GM19468 (cell line): ENCODE measurements at regions not wholly inside any gene's neighbourhood (a gene's known extent, or its start where the extent isn't known, plus 50 kb on each side); places are given as distances from the start of the nearest gene placed in this dataset.

Experiments used
- ATAC-seq: cut with Tn5 transposase; IDR thresholded peaks from one replicate; pipeline ENCODE4 v1.9.1; 2021; ENCODE audit warnings: mild to moderate bottlenecking, moderate library complexity, moderate number of reproducible peaks; ENCODE audit not compliant: unreplicated experiment; ENCODE audit errors: extremely low read depth

GRCh38 chr9:28758341-28758740, 1185.1 kb upstream of the C9orf72 start:
- no peak for ATAC-seq

DNA sequence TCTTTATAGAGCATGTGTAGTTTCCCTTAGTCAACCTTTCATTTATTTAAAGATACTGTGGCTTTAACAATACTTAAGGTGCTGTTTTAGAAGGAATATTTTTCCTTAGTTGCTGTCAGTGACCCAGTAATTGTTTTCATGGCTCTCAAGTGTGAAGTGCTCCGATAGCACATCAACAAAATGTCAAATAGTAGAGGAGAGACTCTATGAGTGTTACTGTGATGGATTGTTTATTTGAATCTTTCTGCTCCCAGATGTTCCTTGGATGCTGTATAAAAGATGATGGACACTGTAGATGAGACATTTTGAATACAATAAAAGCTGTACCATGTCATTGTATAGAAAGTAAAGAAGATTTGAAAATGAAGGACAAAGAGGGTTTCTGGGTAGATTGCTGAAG, 1185.7 kb upstream of the C9orf72 start:
- ATAC-seq = no peak

DNA sequence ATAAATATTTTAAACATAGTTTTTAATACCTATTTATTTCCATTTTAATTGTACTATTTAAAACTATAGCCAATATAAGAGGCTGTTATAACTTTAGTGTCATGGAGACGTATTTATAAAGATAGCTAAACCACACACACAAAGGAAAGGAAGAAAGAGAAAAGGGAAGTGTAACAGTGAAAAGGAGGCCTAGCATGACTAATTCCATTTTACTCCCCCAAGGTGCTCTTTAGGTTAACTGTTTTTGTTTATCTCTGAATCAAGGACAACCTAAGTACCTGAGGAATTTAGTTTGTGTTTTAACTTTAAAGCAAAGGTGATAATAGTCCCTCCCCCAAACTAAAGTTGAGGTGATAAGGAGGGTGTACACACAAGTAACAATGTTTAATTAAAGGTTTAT, 1188.9 kb upstream of the C9orf72 start:
- no peak for ATAC-seq

GRCh38 chr9:28764532-28764931, 1191.3 kb upstream of the C9orf72 start:
- ATAC-seq = no peak

DNA sequence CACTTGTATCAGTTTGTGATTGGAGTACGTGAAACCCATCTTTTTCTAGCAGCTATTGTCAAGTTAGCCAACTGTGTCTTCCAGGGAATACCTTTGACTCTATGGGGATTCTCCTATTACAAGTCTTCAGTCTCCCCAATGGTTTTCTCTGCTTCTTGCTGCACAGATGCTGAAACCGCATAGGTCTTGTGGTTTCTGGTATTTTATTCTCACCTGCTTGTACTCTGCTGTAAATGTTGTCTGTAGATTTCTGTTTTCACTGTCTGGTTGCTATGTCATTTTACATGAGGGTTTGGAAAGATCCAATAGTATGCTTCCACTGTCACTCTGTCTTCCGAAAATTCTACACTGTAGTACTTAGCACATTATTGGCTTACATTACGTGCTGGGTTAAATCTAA, 1196.9 kb upstream of the C9orf72 start:
- ATAC-seq = no peak

DNA sequence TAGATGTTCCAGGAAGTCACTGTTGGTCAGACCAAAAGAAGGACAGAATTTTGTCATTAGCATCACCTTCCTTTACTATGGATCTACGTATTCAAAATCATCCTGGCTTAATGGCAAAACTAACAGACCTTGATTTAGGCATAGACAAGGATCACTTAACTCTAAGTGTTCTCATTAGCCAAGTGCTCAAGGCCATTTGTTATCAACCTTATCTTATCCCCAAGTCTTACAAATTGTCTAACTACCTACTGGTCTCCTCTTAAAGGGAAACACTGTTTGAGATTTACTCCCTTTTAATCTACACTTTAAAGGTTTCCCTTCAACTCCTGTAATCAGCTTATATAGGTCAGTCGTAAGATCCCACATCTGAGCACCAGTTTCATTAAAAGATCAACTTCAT, 1197.5 kb upstream of the C9orf72 start:
- ATAC-seq = no peak

- ATAC-seq = no peak
These were observed 1201.4 kb upstream of the C9orf72 start for GRCh38 chr9:28774433-28775235.

GRCh38 chr9:28779243-28779642, 1206.0 kb upstream of the C9orf72 start:
- no peak for ATAC-seq

GRCh38 chr9:28781481-28781880, 1208.2 kb upstream of the C9orf72 start:
- no peak for ATAC-seq

DNA sequence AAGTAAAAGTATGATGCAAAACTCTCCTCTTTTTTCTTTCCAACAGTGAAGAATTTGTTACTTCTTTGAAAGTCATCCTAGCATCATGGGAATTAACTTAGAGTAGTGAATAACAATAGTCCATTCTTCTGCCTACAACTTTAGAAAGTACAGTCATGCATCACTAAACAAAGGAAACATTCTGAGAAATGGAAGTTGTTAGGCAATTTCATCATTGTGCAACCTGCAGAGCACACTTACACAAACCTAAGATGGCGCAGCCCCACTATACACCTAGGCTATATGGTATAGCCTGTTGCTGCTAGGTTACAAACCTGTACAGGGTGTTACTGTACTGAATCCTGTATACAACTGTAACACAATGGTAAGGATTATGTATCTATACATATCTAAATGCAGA, 1209.3 kb upstream of the C9orf72 start:
- no peak for ATAC-seq

DNA sequence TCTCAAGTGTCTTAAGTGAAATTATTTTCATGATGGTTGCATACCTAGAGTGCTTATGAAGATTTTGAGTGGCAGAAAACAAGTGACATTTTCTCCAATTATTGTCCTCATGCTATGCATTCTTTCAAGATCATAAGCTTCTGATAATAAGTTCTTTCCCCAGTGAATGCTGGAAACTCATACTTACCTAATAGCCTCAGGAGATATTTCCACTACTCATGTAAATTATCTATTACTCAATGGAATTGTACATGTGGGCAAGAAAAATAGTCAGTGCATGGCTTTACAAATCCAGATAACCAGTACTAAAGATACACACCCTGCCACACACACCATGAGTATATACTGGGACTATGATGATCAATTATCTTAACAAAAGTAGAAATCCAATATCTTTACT, 1219.4 kb upstream of the C9orf72 start:
- no peak for ATAC-seq

DNA sequence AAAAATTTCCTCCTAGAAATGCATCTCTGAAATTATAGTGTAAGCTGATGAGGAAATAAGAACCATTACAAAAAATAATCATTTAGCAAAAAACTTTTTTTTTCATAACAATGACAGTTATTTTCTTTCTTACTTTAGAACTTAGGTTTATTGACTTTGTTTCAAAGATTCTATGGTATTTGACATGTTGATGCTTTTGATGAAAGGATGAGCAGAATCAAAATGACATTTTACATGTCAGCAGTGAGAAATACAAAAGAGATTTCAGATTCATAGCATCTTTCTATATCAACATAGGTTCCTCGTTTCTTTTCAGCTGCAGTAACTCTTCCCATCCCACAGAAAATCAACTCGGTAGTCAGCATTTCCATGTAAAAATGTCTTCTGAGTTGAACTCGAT, 1226.6 kb upstream of the C9orf72 start:
- no peak for ATAC-seq

DNA sequence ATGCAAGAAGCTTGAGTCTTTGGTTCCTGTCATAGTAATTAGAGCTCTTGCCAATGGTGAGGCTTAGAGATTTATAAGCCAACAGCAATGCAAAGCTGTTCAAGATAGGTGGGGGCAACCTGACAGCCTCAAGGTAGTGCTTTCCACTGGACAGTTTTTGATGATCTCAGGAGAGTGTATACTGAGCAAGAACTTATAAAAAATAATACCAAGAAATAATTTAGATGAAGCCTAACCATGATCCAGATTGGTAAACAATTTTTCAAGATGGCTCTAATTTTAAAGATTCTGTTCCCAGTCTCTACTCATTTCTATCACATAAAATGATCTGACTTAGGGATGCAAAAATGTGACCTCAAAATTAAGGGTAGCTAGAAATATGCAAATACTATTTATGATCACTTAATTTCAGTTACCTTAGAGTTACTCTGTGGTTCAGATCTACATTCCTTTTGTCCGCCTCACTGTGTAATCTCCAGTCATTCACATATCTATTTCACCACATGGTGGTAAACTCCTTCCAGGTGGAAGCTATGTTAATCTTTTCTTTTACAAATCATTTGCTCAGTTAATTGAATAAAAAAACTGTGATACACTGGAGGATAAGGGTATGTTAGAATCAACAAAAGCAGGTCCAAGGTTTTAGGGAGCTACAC, 1228.0 kb upstream of the C9orf72 start:
- ATAC-seq = no peak

- ATAC-seq = no peak
These were observed 1231.9 kb upstream of the C9orf72 start for GRCh38 chr9:28805197-28805596.

DNA sequence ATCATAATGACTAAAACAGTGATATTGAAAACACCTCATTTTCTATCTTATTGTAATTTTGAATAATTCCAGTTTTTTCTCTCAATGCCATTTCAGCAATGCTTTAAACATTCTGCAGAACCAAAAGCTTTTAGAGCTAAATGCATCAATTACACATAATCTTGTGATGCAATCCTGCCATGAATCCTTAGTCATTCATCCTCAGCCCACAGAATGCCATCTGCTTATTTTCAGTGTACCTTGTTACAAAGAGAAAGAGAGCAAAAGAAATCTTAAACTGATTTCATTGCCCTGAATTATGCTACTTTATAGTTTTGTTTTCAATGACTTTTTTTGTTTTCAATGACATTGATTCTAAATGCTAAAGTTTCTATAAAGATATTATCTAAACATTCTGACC, 1234.8 kb upstream of the C9orf72 start:
- ATAC-seq = no peak

DNA sequence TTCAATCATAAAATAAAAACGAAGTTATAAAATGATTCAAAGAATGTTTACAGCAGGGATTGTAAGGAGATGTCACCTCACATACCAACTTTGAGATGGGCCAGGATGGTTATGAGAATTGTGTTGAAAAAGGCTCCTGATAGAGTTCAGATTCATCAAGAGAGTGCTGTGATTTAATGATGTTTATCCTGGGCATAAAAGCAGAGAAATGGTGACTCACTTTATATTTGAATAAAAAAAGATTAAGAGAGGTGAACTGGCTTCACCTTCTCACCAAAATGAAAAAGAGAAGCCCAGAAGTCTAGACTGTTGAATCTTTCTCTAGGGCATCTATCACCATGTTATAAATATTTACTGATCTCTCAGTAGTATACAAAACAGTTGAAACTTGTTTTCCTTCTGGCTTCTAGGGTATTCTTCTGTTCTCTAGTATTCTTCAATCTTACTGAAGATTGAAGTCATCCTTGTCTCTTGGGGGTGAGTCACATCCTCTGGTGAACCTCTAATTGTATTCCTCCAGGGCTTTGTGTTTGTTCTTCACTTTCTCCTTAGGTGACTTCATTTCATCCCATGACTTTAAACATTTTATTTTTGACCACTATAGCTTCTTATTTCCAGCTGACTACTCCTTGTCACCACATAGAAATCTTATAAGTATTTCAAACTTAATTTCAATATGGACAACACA, 1237.3 kb upstream of the C9orf72 start:
- no peak for ATAC-seq

GRCh38 chr9:28820741-28821140, 1247.5 kb upstream of the C9orf72 start:
- ATAC-seq = no peak

DNA sequence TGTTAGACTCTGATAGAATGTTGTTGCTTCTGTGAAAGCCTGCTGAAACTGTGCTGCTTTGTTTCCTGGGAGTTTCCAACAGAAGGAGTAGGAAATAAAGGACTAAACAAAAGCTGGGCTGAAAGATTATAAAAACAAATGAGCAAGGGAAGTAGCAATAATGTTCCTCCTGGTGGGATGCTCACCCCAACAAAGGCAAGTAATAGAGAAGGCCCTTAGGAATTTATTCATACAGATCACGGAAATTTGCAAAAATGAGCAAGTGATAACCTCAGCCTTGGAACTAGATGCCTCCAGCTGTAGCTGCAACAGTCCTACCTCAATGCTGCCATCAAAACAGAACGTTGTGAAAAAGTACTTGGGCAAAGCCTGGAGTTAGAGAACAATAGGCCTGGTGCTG, 1248.0 kb upstream of the C9orf72 start:
- no peak for ATAC-seq

GRCh38 chr9:28824432-28824963, 1251.2 kb upstream of the C9orf72 start:
- ATAC-seq = no peak

GRCh38 chr9:28832168-28832770, 1259.0 kb upstream of the C9orf72 start:
- no peak for ATAC-seq

DNA sequence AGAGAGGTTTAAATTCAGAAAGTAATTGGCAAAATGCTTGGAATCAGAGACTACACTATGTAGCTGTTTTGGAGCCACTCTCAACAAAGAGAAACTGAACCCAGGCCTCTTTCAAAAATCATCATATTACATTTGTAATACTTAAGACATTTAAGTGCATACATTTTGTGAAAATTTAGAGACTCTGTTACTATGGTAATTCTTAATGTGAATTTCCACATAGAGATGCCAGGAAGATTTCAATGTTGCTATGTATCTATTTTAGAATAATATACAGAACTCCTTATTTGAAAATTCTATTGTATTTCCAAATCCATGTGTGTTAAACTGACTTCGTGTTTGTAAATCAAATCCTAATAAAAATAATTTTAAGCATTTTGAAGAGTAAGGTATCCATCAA, 1260.9 kb upstream of the C9orf72 start:
- ATAC-seq = no peak
